ENCODE measurements at regions not wholly inside any gene's neighbourhood (a gene's known extent, or its start where the extent isn't known, plus 50 kb on each side); places are given as distances from the start of the nearest gene placed in this dataset.
"Not testable (repeated sequence)": the region's sequence is repeated elsewhere in the genome, so short reads cannot be mapped to it uniquely, and the experiment has no call there.

- not testable (repeated sequence) for TF ChIP-seq CTCF, POLR2A (IDR thresholded peaks at IDR 0.05)
Observed at GRCh38 chr9:97182532-97182931, 124.9 kb upstream of the CCDC180 start.
